IMR-90 (cell line): ENCODE measurements at regions not wholly inside any gene's neighbourhood (a gene's known extent, or its start where the extent isn't known, plus 50 kb on each side); places are given as distances from the start of the nearest gene placed in this dataset.

ENCODE experiments used
- ATAC-seq: fragments of 200-7000 bp; cut with Tn5 transposase; 2 replicates; pipeline ENCODE4 v1.9.1; 2020; ENCODE audit warnings: low read depth, mild to moderate bottlenecking, moderate library complexity
- BruUV-seq: library from RNA; stranded (reverse); fragments of 400-500 nt; replicated peaks from 2 replicates; lab custom pipeline; 2021; lab: Mats Ljungman, UMichigan
- CTCF ChIA-PET: fragments of 300-600 bp; formaldehyde crosslinking; extraction: SDS; loops from one replicate; lab custom pipeline; 2021; ENCODE audit warnings: antibody characterized with exemption; lab: Yijun Ruan, JAX
- POLR2A ChIA-PET: fragments of 300-600 bp; sonication (Branson Sonifier 250); formaldehyde crosslinking; loops from one replicate; lab custom pipeline; 2022; ENCODE audit warnings: antibody characterized with exemption; ENCODE audit not compliant: unreplicated experiment; lab: Charles Lee
- DNase-seq: peaks from one replicate; pipeline ENCODE4 v3.0.0; 2013
- H2AFZ ChIP-seq: replicated peaks from 2 replicates; pipeline ENCODE3; 2013; ENCODE audit warnings: low read length, mild to moderate bottlenecking; ENCODE audit not compliant: poor library complexity
- H2AK5ac ChIP-seq: 2 replicates; pipeline ENCODE4 v1.6.1; 2013; ENCODE audit warnings: low read depth, low read length, inconsistent platforms
- H2AK9ac ChIP-seq: replicated peaks from 2 replicates; pipeline ENCODE3; 2013; ENCODE audit warnings: mild to moderate bottlenecking, low read depth, low read length, moderate library complexity; ENCODE audit not compliant: poor library complexity
- H2BK120ac ChIP-seq: 2 replicates; pipeline ENCODE4 v1.6.1; 2013; ENCODE audit warnings: low read depth, low read length, inconsistent platforms
- H2BK15ac ChIP-seq: 3 replicates; pipeline ENCODE4 v1.6.1; 2013; ENCODE audit warnings: low read depth, low read length, inconsistent platforms
- H2BK20ac ChIP-seq: 2 replicates; pipeline ENCODE4 v1.6.1; 2013; ENCODE audit warnings: low read depth, mild to moderate bottlenecking, inconsistent platforms, low read length, moderate library complexity
- H2BK5ac ChIP-seq: 2 replicates; pipeline ENCODE4 v1.6.1; 2013; ENCODE audit warnings: mild to moderate bottlenecking, low read depth, low read length, inconsistent platforms; ENCODE audit not compliant: poor library complexity, severe bottlenecking
- H3K14ac ChIP-seq: replicated peaks from 2 replicates; pipeline ENCODE4 v1.6.1; 2013; ENCODE audit warnings: low read depth, low read length, inconsistent platforms
- H3K18ac ChIP-seq: 2 replicates; pipeline ENCODE4 v1.6.1; 2013; ENCODE audit warnings: low read depth, low read length, control low read depth
- H3K23ac ChIP-seq: 2 replicates; pipeline ENCODE4 v1.6.1; 2013; ENCODE audit warnings: low read depth, low read length, inconsistent platforms
- H3K27ac ChIP-seq: 2 replicates; pipeline ENCODE4 v1.5.1; 2013; ENCODE audit warnings: mild to moderate bottlenecking, control low read depth, low read length; ENCODE audit not compliant: insufficient read depth
- H3K27me3 ChIP-seq: 2 replicates; pipeline ENCODE4 v1.6.1; 2013; ENCODE audit warnings: low read length; ENCODE audit not compliant: control insufficient read depth, insufficient read depth
- H3K36me3 ChIP-seq: 2 replicates; pipeline ENCODE4 v1.6.1; 2013; ENCODE audit warnings: low read length, mixed read lengths; ENCODE audit not compliant: control insufficient read depth, insufficient read depth
- H3K4ac ChIP-seq: 2 replicates; pipeline ENCODE4 v1.6.1; 2013; ENCODE audit warnings: low read depth, low read length, inconsistent platforms
- H3K4me1 ChIP-seq: 2 replicates; pipeline ENCODE4 v1.6.1; 2013; ENCODE audit warnings: low read length, mixed read lengths; ENCODE audit not compliant: control insufficient read depth, insufficient read depth
- H3K4me2 ChIP-seq: 2 replicates; pipeline ENCODE4 v1.6.1; 2013; ENCODE audit warnings: low read depth, mild to moderate bottlenecking, control low read depth, low read length, moderate library complexity
- H3K4me3 ChIP-seq: 2 replicates; pipeline ENCODE4 v1.5.1; 2013; ENCODE audit warnings: low read depth, mild to moderate bottlenecking, control low read depth, low read length, moderate library complexity; ENCODE audit not compliant: insufficient read depth
- H3K56ac ChIP-seq: 2 replicates; pipeline ENCODE4 v1.6.1; 2013; ENCODE audit warnings: low read length, inconsistent platforms; ENCODE audit not compliant: insufficient read depth; ENCODE audit errors: extremely low read depth
- H3K79me1 ChIP-seq, 2 experiments: 2 replicates each; pipeline ENCODE4 v1.6.1; 2013; ENCODE audit warnings: low read length in 2 of 2, inconsistent platforms in 1 of 2, low read depth in 1 of 2
- H3K9ac ChIP-seq: 2 replicates; pipeline ENCODE4 v1.6.1; 2013; ENCODE audit warnings: low read depth, low read length, control low read depth
- H3K9me1 ChIP-seq: 2 replicates; pipeline ENCODE4 v1.6.1; 2013; ENCODE audit warnings: low read length, inconsistent platforms; ENCODE audit not compliant: insufficient read depth
- H3K9me3 ChIP-seq: 2 replicates; pipeline ENCODE4 v1.6.1; 2013; ENCODE audit warnings: low read length; ENCODE audit not compliant: control insufficient read depth, insufficient read depth
- H4K20me1 ChIP-seq: 2 replicates; pipeline ENCODE4 v1.6.1; 2013; ENCODE audit warnings: low read length, inconsistent platforms; ENCODE audit not compliant: insufficient read depth
- H4K5ac ChIP-seq: 2 replicates; pipeline ENCODE4 v1.6.1; 2013; ENCODE audit warnings: mild to moderate bottlenecking, low read depth, low read length, control low read depth
- H4K8ac ChIP-seq, 2 experiments: 2 replicates each; pipeline ENCODE4 v1.6.1; 2013; ENCODE audit warnings: low read depth in 2 of 2, low read length in 2 of 2, control low read depth in 1 of 2, inconsistent platforms in 1 of 2
- H4K91ac ChIP-seq: 2 replicates; pipeline ENCODE4 v1.6.1; 2013; ENCODE audit warnings: low read depth, low read length, inconsistent platforms; ENCODE audit not compliant: insufficient read depth
- BHLHE40 ChIP-seq: fragments of 150-350 bp; IDR thresholded peaks from 2 replicates; pipeline ENCODE4 v1.6.1; 2016; ENCODE audit warnings: mild to moderate bottlenecking, low read depth, low read length
- CEBPB ChIP-seq: IDR thresholded peaks from 2 replicates; pipeline ENCODE4 v1.6.1; 2012; ENCODE audit warnings: low read depth, low read length, improper control_type of control experiment
- CHD1 ChIP-seq: IDR thresholded peaks from 2 replicates; pipeline ENCODE4 v1.6.1; 2012; ENCODE audit warnings: low read depth, low read length, improper control_type of control experiment
- CTCF ChIP-seq: conservative IDR thresholded peaks from 2 replicates; pipeline ENCODE4 v1.5.1; 2012; ENCODE audit warnings: mild to moderate bottlenecking, low read depth, low read length, improper control_type of control experiment
- FOS ChIP-seq: fragments of 150-350 bp; IDR thresholded peaks from 2 replicates; pipeline ENCODE4 v1.6.1; 2016; ENCODE audit warnings: low read depth, low read length
- MAFK ChIP-seq: IDR thresholded peaks from 2 replicates; pipeline ENCODE4 v1.6.1; 2012; ENCODE audit warnings: low read depth, low read length, improper control_type of control experiment
- MAZ ChIP-seq: IDR thresholded peaks from 2 replicates; pipeline ENCODE4 v1.6.1; 2012; ENCODE audit warnings: low read depth, mild to moderate bottlenecking, low read length, improper control_type of control experiment, moderate library complexity, borderline replicate concordance
- MXI1 ChIP-seq: IDR thresholded peaks from 2 replicates; pipeline ENCODE4 v1.6.1; 2012; ENCODE audit warnings: low read depth, mild to moderate bottlenecking, low read length, moderate library complexity, borderline replicate concordance
- NFE2L2 ChIP-seq: fragments of 150-350 bp; IDR thresholded peaks from 2 replicates; pipeline ENCODE4 v1.6.1; 2016; ENCODE audit warnings: low read depth, mild to moderate bottlenecking, low read length
- POLR2A ChIP-seq: IDR thresholded peaks from 2 replicates; pipeline ENCODE4 v1.6.1; 2012; ENCODE audit warnings: mild to moderate bottlenecking, low read depth, low read length
- RAD21 ChIP-seq: IDR thresholded peaks from 2 replicates; pipeline ENCODE4 v1.6.1; 2012; ENCODE audit warnings: low read length, improper control_type of control experiment
- RCOR1 ChIP-seq: IDR thresholded peaks from 2 replicates; pipeline ENCODE4 v1.6.1; 2012; ENCODE audit warnings: mild to moderate bottlenecking, low read length, improper control_type of control experiment; ENCODE audit not compliant: insufficient replicate concordance
- RFX5 ChIP-seq: IDR thresholded peaks from 2 replicates; pipeline ENCODE4 v1.8.0; 2012; ENCODE audit warnings: low read depth, mild to moderate bottlenecking, low read length, moderate library complexity
- SMC3 ChIP-seq: fragments of 150-350 bp; IDR thresholded peaks from 2 replicates; pipeline ENCODE4 v1.6.1; 2016; ENCODE audit warnings: low read depth, mild to moderate bottlenecking, antibody characterized with exemption, low read length, moderate library complexity
- USF2 ChIP-seq: fragments of 150-350 bp; IDR thresholded peaks from 2 replicates; pipeline ENCODE4 v1.6.1; 2017; ENCODE audit warnings: mild to moderate bottlenecking, antibody characterized with exemption, low read length, low read depth
- WGBS, 2 experiments: methylation state at CpG; one replicate each; pipeline versions ENCODE4 v1.1.5 to v1.1.7; 2013; ENCODE audit warnings: missing lambda C conversion rate in 2 of 2; ENCODE audit not compliant: insufficient read length in 1 of 2; ENCODE audit errors: extremely low coverage in 2 of 2; 5-methylcytosine and 5-hydroxymethylcytosine counted together
- dilution Hi-C: fragments of 300-500 bp; cut with HindIII; formaldehyde crosslinking; loops from one replicate; pipeline ENCODE4 v1.14.3; 2018; ENCODE audit warnings: low sequenced_read_pairs; ENCODE audit not compliant: unreplicated experiment
- in situ Hi-C: fragments of 300-500 bp; cut with MboI; formaldehyde crosslinking; loops from 3 replicates; pipeline ENCODE4 v1.14.3; 2019; ENCODE audit warnings: low sequenced_read_pairs, inconsistent platforms, mixed read lengths
- intact Hi-C: fragments of 100-400 bp; cut with micrococcal nuclease; formaldehyde crosslinking; loops from 2 replicates; pipeline ENCODE4 v1.10.0; 2022

- no peak overlapping the region for H2BK15ac ChIP-seq
- H2BK20ac ChIP-seq, result no peak overlapping the region
- ChIA-PET POLR2A (no interaction called here), CTCF (no interaction called here)
- H3K4me1 ChIP-seq, result no peaks in the 10 kb centered on the region
- H2BK5ac ChIP-seq, result no peak overlapping the region
- H3K79me1 ChIP-seq, result no peaks in the 10 kb centered on the region
- H3K23ac ChIP-seq, result no peak overlapping the region
- H3K56ac ChIP-seq, result no peak overlapping the region
- no peak overlapping the region for H2BK120ac ChIP-seq
- no peak overlapping the region for H3K4me2 ChIP-seq
- no peaks in the 10 kb centered on the region for H4K20me1 ChIP-seq
- H3K4ac ChIP-seq, result no peak overlapping the region
- in situ Hi-C loops (no loop called here), intact Hi-C loops (no loop called here), dilution Hi-C loops (no loop called here)
- DNase-seq (no peak), ATAC-seq (no peak)
- WGBS, 2 experiments, result 60% methylated on average over 2 of the region's 6 CpGs; no CpG with 5 or more reads in 1 of the 2 experiments
- TF ChIP-seq CEBPB (no peak), SMC3 (no peak), BHLHE40 (no peak), RCOR1 (no peak), MAZ (no peak), NFE2L2 (no peak), USF2 (no peak), MXI1 (no peak), RFX5 (no peak), RAD21 (no peak), FOS (no peak), POLR2A (no peak), CTCF (no peak), CHD1 (no peak), MAFK (no peak)
- no peaks in the 10 kb centered on the region for H3K27me3 ChIP-seq
- H3K4me3 ChIP-seq, result no peak overlapping the region
- no peaks in the 10 kb centered on the region for H3K36me3 ChIP-seq
- no peak overlapping the region for H4K8ac ChIP-seq
- H4K5ac ChIP-seq, result no peak overlapping the region
- H3K14ac ChIP-seq, result no peak overlapping the region
- H4K91ac ChIP-seq, result no peak overlapping the region
- no peak overlapping the region for H3K18ac ChIP-seq
- no peak overlapping the region for H2AK5ac ChIP-seq
- no peak overlapping the region for H3K27ac ChIP-seq
- H3K9ac ChIP-seq, result no peak overlapping the region
- H2AK9ac ChIP-seq, result no peak overlapping the region
- no TSS peak for BruUV-seq
- H3K9me1 ChIP-seq, result no peaks in the 10 kb centered on the region
- no peak overlapping the region for H2AFZ ChIP-seq
- peaks cover 16% of the 10 kb centered on the region for H3K9me3 ChIP-seq
Measured at GRCh38 chr10:121375172-121375571, 223.1 kb downstream of the FGFR2 start.
